ENCODE measurements at regions not wholly inside any gene's neighbourhood (a gene's known extent, or its start where the extent isn't known, plus 50 kb on each side); places are given as distances from the start of the nearest gene placed in this dataset.

DNA sequence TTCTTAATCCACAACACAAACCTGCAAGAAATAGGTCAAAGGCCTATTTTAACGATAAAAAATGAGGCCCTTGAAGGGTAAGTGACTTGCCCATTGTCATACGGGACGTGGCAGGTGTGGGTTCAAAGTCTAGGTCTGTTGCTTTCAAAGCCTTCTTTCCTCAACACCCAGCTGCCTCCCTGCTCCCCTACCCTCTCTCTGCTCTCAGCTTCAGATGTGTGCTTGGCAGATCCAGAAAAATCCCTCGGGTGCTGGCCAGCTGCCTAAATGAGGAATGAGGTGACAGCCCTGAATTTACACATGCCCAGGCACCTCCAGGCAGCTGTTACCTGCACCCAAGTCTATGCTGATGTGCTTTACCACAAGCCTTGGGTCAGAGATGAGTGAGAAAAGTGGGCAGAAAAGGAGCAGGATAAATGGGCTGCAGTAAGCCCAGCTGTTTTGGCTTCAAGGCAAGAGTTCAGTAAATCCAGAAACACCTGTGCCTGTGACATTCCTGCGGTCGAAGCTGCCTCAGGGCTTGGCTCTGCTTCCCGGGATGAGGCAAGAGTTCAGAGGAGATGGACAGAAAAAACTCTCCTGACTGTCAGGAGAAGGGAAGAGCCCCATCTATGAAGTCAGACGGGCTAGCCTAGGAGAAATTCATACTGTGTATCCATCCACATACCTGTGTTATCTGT is 49.9 kb upstream of the LDLRAD3 start (continued):
- TF ChIP-seq ZBTB1 (tag by site-specific recombination; IDR thresholded peaks at IDR 0.05) (no peak), ZNF37A (tag by site-specific recombination; IDR thresholded peaks at IDR 0.05) (no peak), ZNF747 (tag by site-specific recombination; IDR thresholded peaks at IDR 0.05) (no peak), HOXA7 (CRISPR knock-in tag; IDR thresholded peaks at IDR 0.05; ENCODE audit: borderline replicate concordance) (no peak), SP2 (tag by site-specific recombination; IDR thresholded peaks at IDR 0.05) (no peak), ZNF423 (tag by site-specific recombination; IDR thresholded peaks at IDR 0.05) (no peak)
